Pancreas (tissue), 10 donors: ENCODE measurements at regions not wholly inside any gene's neighbourhood (a gene's known extent, or its start where the extent isn't known, plus 50 kb on each side); places are given as distances from the start of the nearest gene placed in this dataset.
"Not testable (repeated sequence)": the region's sequence is repeated elsewhere in the genome, so short reads cannot be mapped to it uniquely, and the experiment has no call there.

ENCODE experiments used
- ATAC-seq, 4 donors: fragments of 200-7000 bp; cut with Tn5 transposase; one replicate each; pipeline versions ENCODE4 v1.8.0 to v1.9.1; 2020; ENCODE audit warnings: mild to moderate bottlenecking in 4 of 4, moderate library complexity in 4 of 4
- DNase-seq, 6 donors: peaks; one replicate each; pipeline ENCODE4 v3.0.0-alpha.2; 2020
- FAIRE-seq: peaks from 2 replicates; lab custom pipeline; 2012; peaks lifted over from hg19 to GRCh38; lab: Jason Lieb, UNC
- H3K27ac ChIP-seq, 4 donors: fragments of 200-600 bp; sonication (generic); 1 replicate in 3 of 4; 2 replicates in 1 of 4; pipeline versions ENCODE4 v1.5.0 to v1.8.0; 2020
- H3K27me3 ChIP-seq, 4 donors: fragments of 200-600 bp; one replicate each; pipeline ENCODE4 v1.8.0; 2021
- H3K36me3 ChIP-seq, 3 donors: fragments of 200-600 bp; sonication (generic) in 1 of 3; one replicate each; pipeline versions ENCODE4 v1.5.0 to v1.8.0; 2020 to 2021
- H3K4me1 ChIP-seq, 3 donors: fragments of 200-600 bp; one replicate each; pipeline ENCODE4 v1.8.0; 2021
- H3K4me3 ChIP-seq, 4 donors: fragments of 200-600 bp; sonication (generic) in 2 of 4; one replicate each; pipeline versions ENCODE4 v1.5.0 to v1.8.0; 2020 to 2021
- H3K9me3 ChIP-seq, 4 donors: fragments of 200-600 bp; one replicate each; pipeline ENCODE4 v1.8.0; 2021
- CTCF ChIP-seq, 4 donors: fragments of 200-600 bp; sonication (generic) in 3 of 4; IDR thresholded peaks; one replicate each; pipeline versions ENCODE4 v1.5.0 to v1.8.0; 2021; ENCODE audit warnings: antibody characterized with exemption in 4 of 4
- WGBS, 2 donors: extraction: QIAGEN DNeasy Blood & Tissue Kit; methylation state at CpG; one replicate each; pipeline ENCODE4 v1.1.7; 2013; 5-methylcytosine and 5-hydroxymethylcytosine counted together
- intact Hi-C, 3 donors: fragments of 100-400 bp; cut with DNase I; formaldehyde crosslinking; loops; one replicate each; pipeline versions ENCODE4 v1.11.1 to v1.14.2; 2022
- donor health status: healthy with polysubstance abuse.
- donor health status: DM: no; HTN: no; CAD: no; lungs with moderate emphysema.
- donor health status: DM: no; HTN: no; CAD: no.
- donor health status: control.
- donor health status: control.
- donor health status: Bipolar disorder and iron deficiency.
- donor health status: DM: yes; HTN: yes; CAD: no.
- donor health status: DM: no; HTN: no; CAD: no.
- donor health status: DM: no; HTN: no; CAD: no.
- donor health status: DM: yes; HTN: yes; CAD: no.

DNA sequence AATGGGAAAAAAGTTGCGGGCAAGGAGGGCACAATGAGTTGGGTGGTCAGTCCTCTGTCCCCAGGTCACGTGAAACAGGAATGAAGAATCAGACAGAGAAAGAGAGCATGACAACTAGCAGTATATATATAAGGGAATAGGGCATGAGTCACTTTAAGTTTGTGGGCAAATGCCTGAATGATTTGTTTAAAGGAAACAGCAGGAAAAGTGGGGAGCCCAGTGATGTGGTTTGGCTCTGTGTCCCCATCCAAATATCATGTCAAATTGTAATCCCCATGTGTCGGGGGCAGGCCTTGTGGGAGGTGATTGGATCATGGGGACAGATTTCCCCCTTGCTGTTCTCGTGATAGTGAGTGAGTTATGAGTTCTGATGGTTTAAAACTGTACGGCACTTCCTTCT is 195.3 kb upstream of the IGF1 start:
- Histone ChIP-seq H3K36me3 (no peaks in the 10 kb centered on the region), H3K9me3 (no peaks in the 10 kb centered on the region), H3K4me3 (no peak overlapping the region), H3K27ac (no peak overlapping the region), H3K4me1 (no peaks in the 10 kb centered on the region), H3K27me3 (no peaks in the 10 kb centered on the region)
- DNase-seq (no peak), FAIRE-seq (no peak), ATAC-seq (no peak)
- 57 to 58% methylated on average over 5 of the region's 5 CpGs for WGBS, 2 donors
- no peak for TF ChIP-seq CTCF (IDR thresholded peaks at IDR 0.05)
- intact Hi-C loops = no loop called here

DNA sequence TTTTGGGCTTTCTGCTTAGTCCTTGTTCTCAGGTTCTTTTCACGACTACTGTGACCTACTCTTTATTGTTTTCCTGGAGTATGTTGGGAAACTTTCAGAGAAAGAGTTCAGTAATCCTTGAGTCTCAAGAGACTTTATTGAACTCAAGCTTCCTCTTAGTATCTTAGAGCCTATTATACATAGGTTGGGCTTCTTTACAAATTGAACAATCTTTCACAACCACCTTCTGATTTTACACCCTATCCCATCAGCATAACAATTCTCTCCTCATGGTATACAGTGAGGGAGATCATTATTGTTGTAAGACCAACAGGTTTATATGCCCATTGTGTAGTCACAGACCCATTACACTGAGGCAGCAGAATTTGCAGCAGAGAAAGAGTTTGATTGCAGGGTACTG is 193.2 kb upstream of the IGF1 start:
- no peak for DNase-seq
- Histone ChIP-seq H3K4me3 (no peak overlapping the region), H3K4me1 (no peaks in the 10 kb centered on the region), H3K9me3 (no peaks in the 10 kb centered on the region), H3K27me3 (no peaks in the 10 kb centered on the region), H3K36me3 (no peaks in the 10 kb centered on the region), H3K27ac (no peak overlapping the region)
- FAIRE-seq = no peak
- no peak for TF ChIP-seq CTCF (IDR thresholded peaks at IDR 0.05)
- WGBS, 2 donors = 50 to 52% methylated on average over 1 of the region's 1 CpG
- ATAC-seq = no peak
- intact Hi-C loops = no loop called here

GRCh38 chr12:102672212-102672611 is 191.8 kb upstream of the IGF1 start:
- DNase-seq, H3K9me3 ChIP-seq, ATAC-seq, H3K4me1 ChIP-seq, H3K27me3 ChIP-seq, H3K4me3 ChIP-seq, H3K36me3 ChIP-seq, intact Hi-C loops, FAIRE-seq, H3K27ac ChIP-seq: not testable (repeated sequence)

DNA sequence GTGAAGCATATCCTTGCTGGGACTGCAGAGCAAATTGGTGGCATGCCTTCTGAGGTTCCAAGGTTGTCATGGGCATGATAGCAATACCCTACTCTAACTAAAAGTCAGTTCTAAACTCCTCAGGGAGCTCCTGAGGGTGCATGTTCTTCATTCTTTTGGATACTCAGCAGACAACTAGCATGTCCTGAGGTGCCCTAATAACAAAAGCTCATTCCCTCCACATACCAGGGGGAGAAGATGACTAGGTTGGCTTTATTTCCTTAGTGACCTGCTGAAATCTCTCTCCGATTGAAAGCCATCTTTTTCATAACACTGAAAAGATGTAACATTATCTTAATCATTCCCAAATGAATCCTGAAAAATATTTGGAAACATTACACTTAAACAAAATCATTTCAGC is 188.7 kb upstream of the IGF1 start:
- no peak for ATAC-seq
- intact Hi-C loops = no loop called here
- no peaks in the 10 kb centered on the region for H3K4me1 ChIP-seq
- no peaks in the 10 kb centered on the region for H3K36me3 ChIP-seq
- no peak overlapping the region for H3K27ac ChIP-seq
- H3K9me3 ChIP-seq = no peaks in the 10 kb centered on the region
- H3K4me3 ChIP-seq = no peak overlapping the region
- FAIRE-seq = no peak
- 49 to 71% methylated on average over 1 of the region's 1 CpG for WGBS, 2 donors
- no peaks in the 10 kb centered on the region for H3K27me3 ChIP-seq
- no peak for TF ChIP-seq CTCF (IDR thresholded peaks at IDR 0.05)
- no peak for DNase-seq

DNA sequence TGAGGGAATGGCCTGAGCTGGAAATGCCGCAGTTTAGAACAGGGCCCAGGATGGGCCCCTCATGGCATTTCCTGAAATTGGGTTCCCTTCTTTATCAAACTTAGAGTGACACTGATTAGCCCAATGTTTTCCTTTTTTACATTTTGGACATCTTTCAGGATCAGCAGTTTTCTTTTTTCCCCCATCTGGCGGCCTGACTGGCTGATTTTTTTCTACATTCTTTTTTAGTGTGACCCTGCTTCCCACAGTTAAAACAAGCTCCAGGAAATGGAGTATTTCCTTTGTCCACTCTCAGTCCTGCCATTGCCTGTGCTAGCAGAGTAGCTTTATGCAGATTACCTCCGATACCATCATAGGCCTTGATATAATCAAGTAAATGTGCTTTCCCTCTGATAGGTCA is 185.8 kb upstream of the IGF1 start:
- H3K27ac ChIP-seq, H3K36me3 ChIP-seq, H3K27me3 ChIP-seq, ATAC-seq, H3K4me1 ChIP-seq, H3K9me3 ChIP-seq, intact Hi-C loops, H3K4me3 ChIP-seq, FAIRE-seq, DNase-seq: not testable (repeated sequence)
- WGBS, 2 donors = 50 to 65% methylated on average over 3 of the region's 3 CpGs

DNA sequence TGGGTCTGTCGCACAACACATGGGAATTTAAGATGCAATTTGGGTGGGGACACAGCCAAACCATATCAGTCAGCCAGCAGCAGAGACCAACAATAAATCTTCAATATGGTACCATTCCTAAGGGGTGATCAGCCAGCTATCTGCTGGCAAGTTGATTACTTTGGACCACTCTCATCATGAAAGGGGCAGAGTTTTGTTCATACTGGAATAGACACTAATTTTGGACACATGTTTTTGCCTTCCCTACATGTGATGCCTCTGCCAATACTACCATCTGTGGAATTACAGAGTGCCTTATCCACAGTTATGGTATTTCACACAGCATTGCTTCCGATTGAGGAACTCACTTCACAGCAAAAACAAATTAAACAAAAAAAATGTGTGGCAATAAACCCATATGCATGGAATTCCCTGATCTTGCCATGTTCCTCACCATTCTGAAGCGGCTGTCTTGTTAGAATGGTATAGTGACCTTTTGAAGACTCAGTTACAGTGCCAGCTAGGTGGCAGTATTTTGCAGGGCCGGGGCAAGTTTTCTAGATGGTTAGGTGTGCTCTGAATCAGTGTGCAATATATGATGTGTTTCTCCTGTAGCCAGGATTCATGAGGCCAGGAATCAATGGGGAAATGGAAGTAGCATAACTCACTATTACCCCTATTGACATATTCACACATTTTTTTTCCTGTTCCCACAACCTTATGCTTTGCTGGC is 179.0 kb upstream of the IGF1 start:
- Histone ChIP-seq H3K27ac (no peak overlapping the region), H3K4me3 (no peak overlapping the region), H3K27me3 (no peaks in the 10 kb centered on the region), H3K4me1 (no peaks in the 10 kb centered on the region), H3K9me3 (no peaks in the 10 kb centered on the region), H3K36me3 (no peaks in the 10 kb centered on the region)
- no peak for TF ChIP-seq CTCF (IDR thresholded peaks at IDR 0.05)
- DNase-seq (no peak), ATAC-seq (no peak), FAIRE-seq (no peak)
- 62 to 70% methylated on average over 4 of the region's 4 CpGs for WGBS, 2 donors
- intact Hi-C loops = no loop called here
